HG03097 (cell line): ENCODE measurements at regions not wholly inside any gene's neighbourhood (a gene's known extent, or its start where the extent isn't known, plus 50 kb on each side); places are given as distances from the start of the nearest gene placed in this dataset.

Experiments
- ATAC-seq: cut with Tn5 transposase; IDR thresholded peaks from one replicate; pipeline ENCODE4 v1.9.1; 2021; ENCODE audit not compliant: unreplicated experiment, low FRiP score

DNA sequence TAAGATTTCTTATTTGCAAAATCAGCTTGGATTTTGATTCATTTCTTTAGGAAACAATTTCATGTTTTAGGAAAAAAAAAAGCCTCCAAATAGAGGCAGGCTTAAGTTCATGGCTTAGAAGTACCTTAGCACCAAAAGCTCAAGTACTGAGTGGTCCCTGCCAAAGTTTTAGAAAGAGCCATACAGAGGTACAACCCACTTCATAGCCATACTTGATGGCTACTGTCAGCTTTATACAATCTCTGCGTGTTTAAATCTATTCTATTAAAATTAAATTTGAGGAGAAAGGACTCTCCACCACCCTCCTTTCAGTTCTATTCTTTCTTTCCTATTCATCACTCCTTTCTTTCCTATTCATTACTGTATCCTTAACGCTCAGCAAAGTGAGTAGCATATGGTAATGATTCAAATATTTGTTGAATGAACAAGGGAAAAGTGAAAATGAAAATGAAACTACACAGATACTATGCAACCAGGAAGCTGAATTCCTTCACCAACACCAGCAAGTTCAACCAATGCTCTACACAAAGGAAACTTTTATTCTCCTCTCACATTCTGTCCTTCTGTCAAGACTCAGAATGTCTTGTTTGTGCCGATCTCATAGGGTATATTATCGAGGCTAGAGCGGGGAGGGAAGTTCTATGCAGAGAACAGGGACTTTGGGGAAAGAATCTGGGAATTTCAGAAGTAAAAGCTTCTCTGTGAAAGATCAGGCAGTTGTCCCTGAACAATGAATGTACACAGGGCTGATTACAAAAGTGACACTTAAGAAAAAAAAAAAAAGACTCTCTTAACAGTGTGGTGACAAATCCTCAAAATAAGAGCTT is 138.6 kb upstream of the SPEF2 start:
- ATAC-seq = no peak

DNA sequence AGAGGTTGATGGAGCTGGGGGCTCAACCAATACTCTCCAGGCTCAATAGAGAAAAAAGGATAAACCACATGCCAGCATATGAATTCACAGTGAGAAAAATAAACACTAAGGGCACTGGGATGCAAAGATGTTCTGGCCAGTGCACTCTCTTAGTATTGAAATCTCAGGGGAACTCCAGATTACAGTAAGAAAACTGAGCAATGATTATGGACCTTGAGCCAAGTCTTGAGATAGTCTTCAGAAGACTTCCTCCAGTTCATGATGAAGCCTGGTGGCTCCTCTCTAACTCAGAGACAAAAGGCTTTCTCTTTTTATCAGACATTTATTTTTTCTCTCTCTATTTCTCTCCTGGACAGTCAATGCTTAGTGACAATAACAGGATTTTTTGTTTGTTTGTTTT is 139.8 kb upstream of the SPEF2 start:
- no peak for ATAC-seq

GRCh38 chr5:35477321-35477720 is 140.3 kb upstream of the SPEF2 start:
- ATAC-seq = no peak

DNA sequence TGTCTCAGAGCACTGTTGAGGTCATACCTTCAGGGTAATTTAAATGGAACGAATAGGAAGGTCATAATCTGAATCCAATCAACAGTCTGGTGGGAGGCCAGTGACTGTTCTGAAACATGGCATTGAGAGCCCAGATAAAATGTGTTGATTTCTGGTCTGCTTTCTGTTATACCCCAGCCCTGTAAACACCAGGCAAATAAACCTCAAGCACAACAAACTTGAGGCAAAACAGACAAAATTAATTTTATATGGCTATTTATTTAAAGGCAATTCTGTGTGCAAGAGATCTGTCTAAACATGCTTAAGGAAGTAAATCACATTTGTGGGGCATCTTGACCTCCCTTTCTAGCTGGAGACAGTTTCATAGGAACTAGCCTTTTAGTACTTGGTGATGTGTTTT is 140.9 kb upstream of the SPEF2 start:
- no peak for ATAC-seq

- ATAC-seq = no peak
These were observed 141.6 kb upstream of the SPEF2 start for GRCh38 chr5:35476036-35476435.

- ATAC-seq = no peak
These were observed 144.1 kb upstream of the SPEF2 start for GRCh38 chr5:35473589-35473988.

DNA sequence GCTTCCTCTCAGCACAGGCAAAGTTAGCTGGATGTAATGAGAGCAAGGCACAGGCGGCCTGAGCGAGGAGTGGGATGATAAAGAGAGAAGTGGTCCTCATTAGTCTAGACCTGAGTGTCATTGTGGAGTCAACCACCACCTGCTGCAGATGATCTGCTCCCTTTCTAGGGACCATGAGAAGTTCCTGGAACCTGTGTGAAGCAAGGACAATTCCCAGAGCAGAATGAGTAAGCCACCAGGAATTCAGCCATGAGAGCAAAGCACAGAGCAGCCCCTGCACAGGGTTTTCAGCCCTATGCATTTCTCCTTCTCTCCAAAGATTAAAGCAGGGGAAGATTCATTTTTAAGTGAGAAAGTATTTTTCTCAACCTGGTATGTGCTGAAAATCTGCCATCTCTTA is 146.8 kb upstream of the SPEF2 start:
- ATAC-seq = no peak

GRCh38 chr5:35468811-35469210 is 148.9 kb upstream of the SPEF2 start:
- no peak for ATAC-seq

- ATAC-seq = no peak
These were observed 150.9 kb upstream of the SPEF2 start for GRCh38 chr5:35466746-35467145.

DNA sequence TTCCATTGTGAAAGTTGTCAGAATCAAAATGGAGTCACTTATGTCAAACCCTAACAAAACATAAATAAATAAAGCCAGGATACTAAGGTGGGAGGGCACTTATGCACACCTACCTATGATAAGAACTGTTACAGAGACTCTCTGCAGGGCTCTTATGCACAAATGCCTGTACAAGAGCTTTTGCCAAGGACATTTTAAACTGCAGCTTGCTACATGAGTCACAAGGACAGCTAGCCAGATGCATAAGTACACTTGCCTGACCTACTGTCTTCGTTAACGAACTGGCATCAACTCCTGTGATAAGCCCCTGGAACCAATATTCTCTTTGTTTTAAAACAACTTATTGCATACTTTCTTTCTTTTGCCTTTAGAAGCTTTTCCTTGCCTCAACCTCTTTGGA is 152.9 kb upstream of the SPEF2 start:
- no peak for ATAC-seq

DNA sequence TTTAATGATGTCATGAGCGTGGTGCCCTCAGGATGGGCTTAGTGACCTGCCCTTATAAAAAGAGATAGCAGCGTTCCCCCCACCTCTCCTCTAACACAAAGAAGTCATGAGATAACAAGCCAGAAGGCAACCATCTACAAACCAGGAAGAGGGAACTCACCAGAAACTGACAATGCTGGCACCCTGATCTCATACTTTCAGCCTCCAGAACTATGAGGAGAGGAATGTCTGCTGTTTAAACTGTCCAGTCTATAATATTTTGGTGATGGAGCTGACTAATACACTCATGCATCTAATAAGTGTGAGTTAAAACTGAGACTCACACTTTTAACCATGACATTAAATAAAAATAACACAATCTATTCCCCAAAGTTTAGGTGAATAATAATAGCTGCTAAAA is 156.1 kb upstream of the SPEF2 start:
- no peak for ATAC-seq

GRCh38 chr5:35458824-35459207 is 158.8 kb upstream of the SPEF2 start:
- ATAC-seq = no peak

DNA sequence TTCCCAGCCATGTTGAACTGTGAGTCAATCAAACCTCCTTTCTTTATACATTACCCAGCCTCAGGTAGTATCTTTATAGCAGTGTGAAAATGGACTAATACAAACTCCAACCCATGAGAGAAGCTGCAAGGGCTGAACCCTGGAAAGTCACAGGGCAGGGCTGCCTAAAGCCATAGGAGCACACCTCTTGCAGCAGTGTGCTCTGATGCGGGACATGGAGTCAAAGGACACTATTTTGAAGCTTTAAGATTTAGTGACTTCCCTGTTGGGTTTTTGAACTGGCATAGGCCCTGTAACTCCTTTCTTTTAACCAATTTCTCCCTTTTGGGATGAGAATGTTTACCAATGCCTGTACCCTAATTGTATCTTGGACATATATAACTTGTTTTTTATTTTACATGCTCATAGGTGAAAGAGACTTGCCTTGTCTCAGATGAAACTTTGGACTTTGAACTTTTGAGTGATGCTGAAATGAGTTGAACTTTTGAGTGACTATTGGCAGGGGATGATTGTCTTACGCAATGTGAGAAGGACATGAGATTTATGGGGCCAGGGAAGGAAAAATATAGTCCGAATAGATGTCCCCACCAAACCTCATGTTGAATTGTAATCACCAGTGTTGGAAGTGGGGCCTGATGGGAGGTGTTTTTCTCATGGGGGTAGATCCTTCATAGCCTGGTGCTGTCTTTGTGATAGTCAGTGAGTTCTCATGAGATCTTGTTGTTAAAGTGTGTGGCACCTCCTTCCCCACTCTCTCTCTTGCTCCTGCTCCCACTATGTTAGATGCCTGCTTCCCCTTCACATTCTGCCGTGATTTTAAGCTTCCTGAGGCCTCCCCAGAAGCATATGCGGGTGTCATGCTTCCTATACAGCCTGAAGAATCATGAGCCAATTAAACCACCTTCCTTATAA is 159.5 kb upstream of the SPEF2 start:
- no peak for ATAC-seq

- ATAC-seq = no peak
These were observed 161.2 kb upstream of the SPEF2 start for GRCh38 chr5:35456506-35456905.

DNA sequence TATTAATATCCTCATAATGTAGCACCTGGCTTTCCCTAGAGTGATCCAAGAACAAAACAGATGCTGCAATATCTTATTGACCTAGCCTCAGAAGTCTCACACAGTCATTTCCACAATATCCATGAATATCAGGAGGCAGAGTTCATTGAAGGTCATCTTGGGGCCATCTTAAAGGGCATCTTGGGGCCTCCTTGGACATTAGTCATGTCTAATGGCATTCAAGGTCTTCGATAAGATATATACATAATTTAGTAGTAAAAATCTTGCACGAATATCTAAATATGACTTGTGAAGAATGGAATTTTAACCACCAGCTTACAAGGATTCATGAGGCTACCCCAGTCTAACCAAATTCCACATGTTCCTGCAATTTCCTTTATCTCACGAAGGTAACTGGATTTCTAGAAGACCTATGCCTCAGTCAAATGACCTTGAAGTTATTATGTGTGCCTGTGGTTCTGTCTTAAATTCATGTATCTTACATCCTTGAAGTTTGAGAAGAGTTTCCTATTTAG is 163.6 kb upstream of the SPEF2 start:
- no peak for ATAC-seq

DNA sequence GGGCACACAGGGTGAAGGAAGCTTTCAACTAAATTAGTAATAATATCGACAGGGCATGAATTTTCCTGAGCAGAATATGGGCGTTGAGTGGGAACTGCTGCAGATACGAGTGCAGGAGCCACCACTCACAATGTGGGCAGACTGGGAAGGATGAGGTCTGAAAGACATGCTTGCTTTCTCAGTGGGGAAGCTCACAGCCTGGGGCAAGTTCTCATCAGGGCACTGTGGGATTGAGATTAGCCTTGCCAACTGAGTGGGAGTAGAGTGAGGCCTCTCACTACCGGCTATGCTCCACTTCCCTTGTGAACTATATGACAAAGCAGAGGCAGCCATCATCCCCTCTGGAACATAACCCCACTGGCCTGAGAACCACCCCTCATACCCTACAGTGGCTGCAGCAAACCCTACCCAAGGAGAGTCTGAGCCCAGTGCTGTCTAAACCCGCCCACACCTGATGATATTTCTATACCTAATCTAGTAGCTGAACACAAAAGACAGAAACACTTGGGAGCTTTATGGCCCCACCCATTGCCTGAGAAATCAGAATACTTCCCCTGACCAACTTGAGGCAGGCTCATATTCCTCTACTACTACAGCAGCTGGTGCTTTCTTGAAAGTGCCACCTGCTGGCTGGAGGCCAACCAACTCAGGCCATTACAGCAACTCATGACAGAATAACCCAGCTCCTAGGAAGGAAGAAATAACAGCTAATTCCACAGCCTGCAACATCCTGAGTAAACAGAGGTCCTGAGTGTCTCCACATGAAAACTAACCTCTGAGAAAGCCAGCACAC is 173.7 kb upstream of the SPEF2 start:
- no peak for ATAC-seq

DNA sequence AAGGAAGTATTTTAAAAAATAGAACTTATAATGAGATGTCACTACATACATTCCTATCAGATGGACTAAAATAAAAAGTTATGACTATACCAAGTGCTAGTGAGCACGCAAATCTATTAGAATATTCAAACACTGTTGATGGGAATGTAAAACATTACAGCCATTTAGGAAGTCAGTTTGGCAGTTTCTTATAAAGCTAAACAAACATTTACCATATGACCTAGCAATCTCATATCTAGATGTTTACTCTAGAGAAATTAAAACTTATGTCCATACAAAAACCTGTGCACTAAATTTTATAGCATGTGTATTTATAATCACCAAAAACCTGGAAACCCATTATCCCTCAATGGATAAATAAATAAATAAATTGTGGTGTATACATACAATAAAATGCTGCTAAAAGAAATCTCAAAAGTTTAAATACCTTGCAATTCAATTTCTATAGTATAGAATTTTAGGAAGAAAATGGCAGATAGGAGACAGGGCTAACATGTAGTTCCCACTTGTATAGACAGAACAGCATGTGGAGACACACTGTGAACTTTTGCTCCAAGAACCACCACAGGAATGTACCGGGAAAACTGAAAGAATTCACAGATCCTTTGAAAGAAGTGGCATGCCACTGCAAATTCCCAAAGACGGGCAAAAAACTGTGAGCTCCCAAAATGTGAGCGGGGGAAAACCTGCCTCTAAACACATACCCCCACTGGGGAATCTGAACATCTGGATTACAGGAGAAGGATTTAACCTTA is 174.6 kb upstream of the SPEF2 start:
- no peak for ATAC-seq

DNA sequence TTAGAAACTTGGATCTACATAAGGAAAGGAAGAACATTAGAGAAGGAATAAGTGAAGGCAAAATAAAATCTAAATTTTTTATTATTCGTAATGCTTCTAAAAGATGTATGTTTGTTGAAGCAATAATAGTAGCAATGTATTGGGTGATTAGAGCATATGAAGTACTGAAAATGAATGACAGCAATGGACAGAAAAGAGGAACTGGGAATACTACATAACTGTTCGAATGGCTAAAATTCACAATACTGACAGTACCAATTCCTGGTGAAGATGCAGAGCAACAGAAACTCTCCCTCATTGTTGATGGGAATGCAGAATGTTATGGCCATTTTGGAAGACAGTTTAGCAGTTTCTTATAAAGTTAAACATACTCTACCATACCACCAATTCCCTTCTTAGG is 177.3 kb upstream of the SPEF2 start:
- no peak for ATAC-seq

DNA sequence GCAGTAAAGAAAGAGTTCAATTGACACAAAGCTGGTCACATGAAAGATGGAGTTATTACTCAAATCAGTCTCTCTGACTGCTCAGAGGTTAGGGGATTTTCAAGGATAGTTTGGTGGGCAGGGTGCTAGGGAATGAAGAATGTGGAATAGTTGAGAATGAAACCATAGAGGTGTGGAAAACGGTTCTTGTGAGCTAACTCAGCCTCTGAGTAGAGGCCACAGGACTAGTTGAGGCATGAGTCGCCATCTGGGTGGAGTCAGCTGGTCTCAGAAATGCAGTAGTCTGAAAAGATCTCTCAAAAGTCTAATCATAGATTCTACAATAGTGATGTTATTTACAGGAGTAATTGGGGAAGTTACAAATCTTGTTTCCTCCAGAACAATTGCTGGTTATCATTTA is 178.9 kb upstream of the SPEF2 start:
- no peak for ATAC-seq

DNA sequence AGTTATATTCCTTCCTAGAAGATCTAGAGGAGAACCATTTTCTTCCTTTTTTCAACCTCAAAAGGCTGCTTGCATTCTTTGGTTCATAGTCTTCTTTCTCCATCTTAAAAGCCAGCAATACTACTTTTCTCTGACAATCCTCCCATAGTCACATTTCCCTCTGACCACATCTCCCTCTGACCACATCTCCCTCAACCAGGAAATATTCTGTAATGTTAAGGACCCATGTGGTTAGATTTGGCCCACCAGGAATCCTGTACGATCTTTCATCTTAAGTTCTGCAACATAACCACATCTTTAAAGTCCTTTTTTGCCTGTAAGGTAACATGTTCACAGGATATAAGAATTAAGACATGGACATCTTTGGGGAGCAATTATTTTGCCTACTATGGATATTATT is 179.4 kb upstream of the SPEF2 start:
- ATAC-seq = no peak
